H9 (cell line): ENCODE measurements at regions not wholly inside any gene's neighbourhood (a gene's known extent, or its start where the extent isn't known, plus 50 kb on each side); places are given as distances from the start of the nearest gene placed in this dataset.

Experiments
- DNase-seq: peaks from one replicate; pipeline ENCODE4 v3.0.0-alpha.2; 2017
- H2AFZ ChIP-seq: one replicate; pipeline ENCODE4 v1.6.1; 2013; ENCODE audit warnings: mild to moderate bottlenecking, low read length, control low read depth, moderate library complexity
- H2AK5ac ChIP-seq: 2 replicates; pipeline ENCODE4 v1.6.1; 2013; ENCODE audit warnings: low read length, control low read depth, mixed read lengths; ENCODE audit not compliant: insufficient read length
- H2BK120ac ChIP-seq: one replicate; pipeline ENCODE4 v1.6.1; 2013; ENCODE audit warnings: low read depth, mild to moderate bottlenecking, low read length, control low read depth, inconsistent platforms; ENCODE audit not compliant: poor library complexity, severe bottlenecking
- H2BK12ac ChIP-seq: 2 replicates; pipeline ENCODE4 v1.6.1; 2013; ENCODE audit warnings: low read length, control low read depth, mixed read lengths, low read depth; ENCODE audit not compliant: insufficient read length
- H2BK15ac ChIP-seq: 2 replicates; pipeline ENCODE4 v1.6.1; 2013; ENCODE audit warnings: low read depth, low read length, control low read depth
- H2BK20ac ChIP-seq: one replicate; pipeline ENCODE4 v1.6.1; 2013; ENCODE audit warnings: low read depth, mild to moderate bottlenecking, low read length, control low read depth, inconsistent platforms; ENCODE audit not compliant: poor library complexity, severe bottlenecking
- H2BK5ac ChIP-seq: 2 replicates; pipeline ENCODE4 v1.6.1; 2013; ENCODE audit warnings: low read length, control low read depth, mixed read lengths; ENCODE audit not compliant: insufficient read length
- H3K14ac ChIP-seq: 2 replicates; pipeline ENCODE4 v1.6.1; 2013; ENCODE audit warnings: low read length, control low read depth; ENCODE audit not compliant: insufficient read depth
- H3K18ac ChIP-seq: 2 replicates; pipeline ENCODE4 v1.6.1; 2013; ENCODE audit warnings: low read depth, mild to moderate bottlenecking, mixed read lengths, low read length, control low read depth; ENCODE audit not compliant: insufficient read length
- H3K23ac ChIP-seq: 2 replicates; pipeline ENCODE4 v1.6.1; 2013; ENCODE audit warnings: low read length, control low read depth, mixed read lengths, low read depth; ENCODE audit not compliant: insufficient read length
- H3K23me2 ChIP-seq: 2 replicates; pipeline ENCODE4 v1.6.1; 2013; ENCODE audit warnings: low read depth, mild to moderate bottlenecking, mixed read lengths, low read length, control low read depth; ENCODE audit not compliant: insufficient read length, poor library complexity, severe bottlenecking
- H3K27ac ChIP-seq: 2 replicates; pipeline ENCODE4 v1.5.1; 2013; ENCODE audit warnings: low read length, control low read depth, mixed read lengths, low read depth; ENCODE audit not compliant: insufficient read length
- H3K27me3 ChIP-seq: 2 replicates; pipeline ENCODE4 v1.6.1; 2013; ENCODE audit warnings: low read length, control low read depth, inconsistent platforms; ENCODE audit not compliant: insufficient read depth
- H3K4ac ChIP-seq: 2 replicates; pipeline ENCODE4 v1.6.1; 2013; ENCODE audit warnings: low read depth, mild to moderate bottlenecking, control low read depth, inconsistent platforms, low read length, moderate library complexity
- H3K4me1 ChIP-seq: 2 replicates; pipeline ENCODE4 v1.6.1; 2013; ENCODE audit warnings: low read length, control low read depth, inconsistent platforms; ENCODE audit not compliant: insufficient read depth
- H3K4me2 ChIP-seq: 2 replicates; pipeline ENCODE4 v1.6.1; 2013; ENCODE audit warnings: low read length, control low read depth, mixed read lengths; ENCODE audit not compliant: insufficient read length, insufficient read depth
- H3K56ac ChIP-seq: 2 replicates; pipeline ENCODE4 v1.6.1; 2013; ENCODE audit warnings: low read depth, mild to moderate bottlenecking, mixed read lengths, low read length, control low read depth; ENCODE audit not compliant: insufficient read length
- H3K79me1 ChIP-seq: 2 replicates; pipeline ENCODE4 v1.6.1; 2013; ENCODE audit warnings: low read depth, mild to moderate bottlenecking, moderate library complexity, low read length, control low read depth, inconsistent platforms; ENCODE audit not compliant: insufficient read depth, poor library complexity, severe bottlenecking
- H3K79me2 ChIP-seq: 2 replicates; pipeline ENCODE4 v1.6.1; 2013; ENCODE audit warnings: low read length, control low read depth, inconsistent platforms; ENCODE audit not compliant: insufficient read depth
- H3K9ac ChIP-seq: 2 replicates; pipeline ENCODE4 v1.6.1; 2013; ENCODE audit warnings: low read length, control low read depth, mixed read lengths; ENCODE audit not compliant: insufficient read length; ENCODE audit errors: extremely low read depth
- H3K9me3 ChIP-seq: one replicate; pipeline ENCODE4 v1.6.1; 2013; ENCODE audit warnings: low read depth, low read length, inconsistent platforms; ENCODE audit not compliant: control insufficient read depth
- H3T11ph ChIP-seq: one replicate; pipeline ENCODE4 v1.6.1; 2013; ENCODE audit warnings: mild to moderate bottlenecking, low read length, control low read depth, inconsistent platforms
- H4K20me1 ChIP-seq: one replicate; pipeline ENCODE4 v1.6.1; 2013; ENCODE audit not compliant: control insufficient read depth, insufficient read length, insufficient read depth
- H4K5ac ChIP-seq: 2 replicates; pipeline ENCODE4 v1.6.1; 2013; ENCODE audit warnings: low read depth, mild to moderate bottlenecking, mixed read lengths, low read length, control low read depth; ENCODE audit not compliant: insufficient read length
- H4K8ac ChIP-seq: replicated peaks from 2 replicates; pipeline ENCODE4 v1.6.1; 2013; ENCODE audit warnings: low read length, control low read depth, mixed read lengths, low read depth; ENCODE audit not compliant: insufficient read length
- H4K91ac ChIP-seq: 2 replicates; pipeline ENCODE4 v1.6.1; 2013; ENCODE audit warnings: low read depth, mild to moderate bottlenecking, moderate library complexity, mixed read lengths, low read length, control low read depth; ENCODE audit not compliant: insufficient read length
- H3K27ac Mint-ChIP-seq, 3 experiments: 2 replicates in 2 of 3; 3 replicates in 1 of 3; pipeline ENCODE4 v1.8.0; 2020 to 2021; ENCODE audit warnings: mixed read lengths in 3 of 3, mild to moderate bottlenecking in 1 of 3, moderate library complexity in 1 of 3
- H3K27me3 Mint-ChIP-seq: 2 replicates; pipeline ENCODE4 v1.8.0; 2021; ENCODE audit warnings: low read depth, mild to moderate bottlenecking, moderate library complexity, mixed read lengths
- H3K36me3 Mint-ChIP-seq, 3 experiments: 2 replicates in 2 of 3; 3 replicates in 1 of 3; pipeline ENCODE4 v1.8.0; 2020 to 2021; ENCODE audit warnings: low read depth in 3 of 3, mixed read lengths in 3 of 3; ENCODE audit not compliant: insufficient read depth in 1 of 3
- H3K4me1 Mint-ChIP-seq, 2 experiments: 2 replicates each; pipeline ENCODE4 v1.8.0; 2020; ENCODE audit warnings: mixed read lengths in 2 of 2
- H3K4me3 Mint-ChIP-seq, 2 experiments: 2 replicates in 1 of 2; 3 replicates in 1 of 2; pipeline ENCODE4 v1.8.0; 2020 to 2021; ENCODE audit warnings: mild to moderate bottlenecking in 2 of 2, mixed read lengths in 2 of 2, moderate library complexity in 1 of 2
- H3K9me3 Mint-ChIP-seq, 2 experiments: 2 replicates in 1 of 2; 3 replicates in 1 of 2; pipeline ENCODE4 v1.8.0; 2020; ENCODE audit warnings: mild to moderate bottlenecking in 2 of 2, mixed read lengths in 2 of 2, moderate library complexity in 1 of 2
- CTCF ChIP-seq: fragments of 200-600 bp; sonication (generic); conservative IDR thresholded peaks from 3 replicates; pipeline ENCODE4 v1.8.0; 2021; ENCODE audit warnings: antibody characterized with exemption, mild to moderate bottlenecking
- WGBS: extraction: QIAGEN DNeasy Blood & Tissue Kit; methylation state at CpG from one replicate; pipeline ENCODE4 v1.1.7; 2013; ENCODE audit warnings: missing lambda C conversion rate, low lambda C conversion rate, mixed read lengths; ENCODE audit not compliant: insufficient read length; ENCODE audit errors: extremely low coverage; 5-methylcytosine and 5-hydroxymethylcytosine counted together

GRCh38 chr5:165775111-165775510 lies 2269.7 kb downstream of the MAT2B start:
- no peak overlapping the region for H3K27ac Mint-ChIP-seq
- H2BK15ac ChIP-seq = no peak overlapping the region
- H3K23me2 ChIP-seq = no peaks in the 10 kb centered on the region
- H3T11ph ChIP-seq = no peak overlapping the region
- H3K4me1 Mint-ChIP-seq = no peaks in the 10 kb centered on the region
- H3K4me2 ChIP-seq = no peak overlapping the region
- H3K79me1 ChIP-seq = no peaks in the 10 kb centered on the region
- H3K4me3 Mint-ChIP-seq = no peak overlapping the region
- H3K9me3 Mint-ChIP-seq = no peaks in the 10 kb centered on the region
- no CpG with 5 or more reads among the region's 2 CpGs for WGBS
- no peak overlapping the region for H2BK20ac ChIP-seq
- no peak overlapping the region for H4K91ac ChIP-seq
- no peak overlapping the region for H3K4ac ChIP-seq
- H3K4me1 ChIP-seq = no peaks in the 10 kb centered on the region
- no peak overlapping the region for H2AFZ ChIP-seq
- no peak overlapping the region for H3K27ac ChIP-seq
- H2BK12ac ChIP-seq = no peak overlapping the region
- H3K56ac ChIP-seq = no peak overlapping the region
- no peaks in the 10 kb centered on the region for H3K36me3 Mint-ChIP-seq
- no peak overlapping the region for H3K23ac ChIP-seq
- no peaks in the 10 kb centered on the region for H3K27me3 Mint-ChIP-seq
- H3K79me2 ChIP-seq = no peaks in the 10 kb centered on the region
- no peak overlapping the region for H2BK120ac ChIP-seq
- no peak overlapping the region for H4K8ac ChIP-seq
- no peak for TF ChIP-seq CTCF
- DNase-seq = no peak
- no peaks in the 10 kb centered on the region for H4K20me1 ChIP-seq
- H4K5ac ChIP-seq = no peak overlapping the region
- H2BK5ac ChIP-seq = no peak overlapping the region
- no peak overlapping the region for H3K9ac ChIP-seq
- no peaks in the 10 kb centered on the region for H3K27me3 ChIP-seq
- no peak overlapping the region for H3K18ac ChIP-seq
- no peak overlapping the region for H3K14ac ChIP-seq
- no peak overlapping the region for H2AK5ac ChIP-seq
- no peaks in the 10 kb centered on the region for H3K9me3 ChIP-seq
